HCT116 (cell line): ENCODE measurements at regions not wholly inside any gene's neighbourhood (a gene's known extent, or its start where the extent isn't known, plus 50 kb on each side); places are given as distances from the start of the nearest gene placed in this dataset.

Experiments
- EGR1 ChIP-seq: IDR thresholded peaks from 2 replicates; pipeline ENCODE4 v1.6.1; 2012; ENCODE audit warnings: low read depth
- ELF1 ChIP-seq: IDR thresholded peaks from 2 replicates; pipeline ENCODE4 v1.6.1; 2012; ENCODE audit warnings: low read depth, borderline replicate concordance
- EZH2phosphoT487 ChIP-seq: fragments of 200-600 bp; IDR thresholded peaks from 2 replicates; pipeline ENCODE4 v1.6.1; 2018; ENCODE audit warnings: antibody characterized with exemption, borderline replicate concordance
- REST ChIP-seq: IDR thresholded peaks from 2 replicates; pipeline ENCODE4 v1.6.1; 2012; ENCODE audit warnings: low read depth
- SIN3A ChIP-seq: IDR thresholded peaks from 2 replicates; pipeline ENCODE4 v1.6.1; 2012; ENCODE audit warnings: low read depth
- SP1 ChIP-seq: IDR thresholded peaks from 2 replicates; pipeline ENCODE4 v1.6.1; 2012; ENCODE audit warnings: low read depth
- TF ChIP-seq, protein P1 (sequence below): IDR thresholded peaks from 2 replicates; pipeline ENCODE4 v1.6.1; 2011; ENCODE audit warnings: mild to moderate bottlenecking, low read length, moderate library complexity; ENCODE audit not compliant: insufficient replicate concordance; ENCODE audit errors: extremely low read depth

GRCh38 chr4:8688908-8689445 is 96.4 kb downstream of the CPZ start (continued):
- TF ChIP-seq REST = no peak
- no peak for TF ChIP-seq EGR1
- TF ChIP-seq, protein P1, sequence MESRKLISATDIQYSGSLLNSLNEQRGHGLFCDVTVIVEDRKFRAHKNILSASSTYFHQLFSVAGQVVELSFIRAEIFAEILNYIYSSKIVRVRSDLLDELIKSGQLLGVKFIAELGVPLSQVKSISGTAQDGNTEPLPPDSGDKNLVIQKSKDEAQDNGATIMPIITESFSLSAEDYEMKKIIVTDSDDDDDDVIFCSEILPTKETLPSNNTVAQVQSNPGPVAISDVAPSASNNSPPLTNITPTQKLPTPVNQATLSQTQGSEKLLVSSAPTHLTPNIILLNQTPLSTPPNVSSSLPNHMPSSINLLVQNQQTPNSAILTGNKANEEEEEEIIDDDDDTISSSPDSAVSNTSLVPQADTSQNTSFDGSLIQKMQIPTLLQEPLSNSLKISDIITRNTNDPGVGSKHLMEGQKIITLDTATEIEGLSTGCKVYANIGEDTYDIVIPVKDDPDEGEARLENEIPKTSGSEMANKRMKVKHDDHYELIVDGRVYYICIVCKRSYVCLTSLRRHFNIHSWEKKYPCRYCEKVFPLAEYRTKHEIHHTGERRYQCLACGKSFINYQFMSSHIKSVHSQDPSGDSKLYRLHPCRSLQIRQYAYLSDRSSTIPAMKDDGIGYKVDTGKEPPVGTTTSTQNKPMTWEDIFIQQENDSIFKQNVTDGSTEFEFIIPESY = no peak
- TF ChIP-seq SIN3A = no peak
- TF ChIP-seq SP1 = no peak
- no peak for TF ChIP-seq EZH2phosphoT487
- no peak for TF ChIP-seq ELF1
